ENCODE measurements at regions not wholly inside any gene's neighbourhood (a gene's known extent, or its start where the extent isn't known, plus 50 kb on each side); places are given as distances from the start of the nearest gene placed in this dataset.

- DNase-seq (ENCODE audit: low spot score): no peak
- no peak overlapping the region for H3K27ac ChIP-seq (ENCODE audit: extremely low read length, insufficient read depth, low read length)
- H4K20me1 ChIP-seq (ENCODE audit: insufficient read depth, low read length): no peaks in the 10 kb centered on the region
- intact Hi-C loops (cut with micrococcal nuclease; ENCODE audit: unreplicated experiment): no loop called here
- H3K27me3 ChIP-seq (ENCODE audit: control insufficient read depth in 1 of 2, insufficient read depth in 2 of 2, low read length in 2 of 2): no peaks in the 10 kb centered on the region
- no TSS peak for BruUV-seq (replicated peaks)
- H3K4me1 ChIP-seq (ENCODE audit: insufficient read depth, low read length): no peaks in the 10 kb centered on the region
- H3K4me2 ChIP-seq (ENCODE audit: low read depth, low read length): no peak overlapping the region
- no peak overlapping the region for H3K4me3 ChIP-seq (replicated peaks in 1 of 3; ENCODE audit: insufficient read depth in 1 of 3, low read depth in 2 of 3, low read length in 3 of 3)
- ChIA-PET CTCF (ENCODE audit: low intra/inter-chr PET ratio, low total read pairs) (no interaction called here), POLR2A (no interaction called here)
- H3K79me2 ChIP-seq (ENCODE audit: insufficient read depth, low read length): no peaks in the 10 kb centered on the region
- H2AFZ ChIP-seq (ENCODE audit: low read length): no peak overlapping the region
- TF ChIP-seq IRF1 (CRISPR knock-in tag; IDR thresholded peaks at IDR 0.05; ENCODE audit: low read depth) (no peak), PTBP1 (IDR thresholded peaks at IDR 0.05; ENCODE audit: low read depth, low read length, poor library complexity, severe bottlenecking) (no peak), ONECUT2 (CRISPR knock-in tag; IDR thresholded peaks at IDR 0.05) (no peak), ZNF770 (CRISPR knock-in tag; IDR thresholded peaks at IDR 0.05) (no peak), CAMTA2 (CRISPR knock-in tag; IDR thresholded peaks at IDR 0.05; ENCODE audit: borderline replicate concordance) (no peak), ZBTB33 (CRISPR knock-in tag; IDR thresholded peaks at IDR 0.05) (no peak), ZNF781 (CRISPR knock-in tag; IDR thresholded peaks at IDR 0.05; ENCODE audit: borderline replicate concordance, not compliant biosample characterization) (no peak), ZNF20 (CRISPR knock-in tag; IDR thresholded peaks at IDR 0.05) (no peak), ZBTB25 (CRISPR knock-in tag; IDR thresholded peaks at IDR 0.05) (no peak), ZFAT (CRISPR knock-in tag; conservative IDR thresholded peaks at IDR 0.05) (no peak), YY1 (IDR thresholded peaks at IDR 0.05; ENCODE audit: insufficient read depth, insufficient replicate concordance, low read depth, low read length) (no peak), ZNF281 (CRISPR knock-in tag; IDR thresholded peaks at IDR 0.05; ENCODE audit: borderline replicate concordance) (no peak), SATB2 (CRISPR knock-in tag; IDR thresholded peaks at IDR 0.05) (no peak), TP53 (CRISPR knock-in tag; conservative IDR thresholded peaks at IDR 0.05) (no peak)
- ATAC-seq: no peak
- no peaks in the 10 kb centered on the region for H3K36me3 ChIP-seq (replicated peaks in 1 of 2; ENCODE audit: control insufficient read depth in 1 of 2, insufficient read depth in 2 of 2, low read length in 2 of 2)
- H3K9ac ChIP-seq (ENCODE audit: insufficient read depth, low read depth, low read length): no peak overlapping the region
- in situ Hi-C loops (cut with HindIII; ENCODE audit: extremely low pct_ligation_motif_present, low pct_unique_long_range_greater_than_20kb): no loop called here
- no peak for FAIRE-seq
- peaks cover 88% of the 10 kb centered on the region for H3K9me3 ChIP-seq (ENCODE audit: low read length)
Observed at GRCh38 chr14:42550310-42550709, 943.6 kb downstream of the LRFN5 start.
